22Rv1 (cell line): ENCODE measurements at regions not wholly inside any gene's neighbourhood (a gene's known extent, or its start where the extent isn't known, plus 50 kb on each side); places are given as distances from the start of the nearest gene placed in this dataset.

ENCODE experiments used
- H3K27ac ChIP-seq: fragments of 450-650 bp; 2 replicates; pipeline ENCODE4 v1.5.1; 2017
- ZFX ChIP-seq: fragments of 450-650 bp; IDR thresholded peaks from 2 replicates; pipeline ENCODE4 v1.6.1; 2017; ENCODE audit warnings: antibody characterized with exemption, borderline replicate concordance
- TF ChIP-seq, protein P1 (sequence below): fragments of 450-650 bp; IDR thresholded peaks from 2 replicates; pipeline ENCODE4 v1.5.1; 2017; ENCODE audit warnings: mild to moderate bottlenecking

DNA sequence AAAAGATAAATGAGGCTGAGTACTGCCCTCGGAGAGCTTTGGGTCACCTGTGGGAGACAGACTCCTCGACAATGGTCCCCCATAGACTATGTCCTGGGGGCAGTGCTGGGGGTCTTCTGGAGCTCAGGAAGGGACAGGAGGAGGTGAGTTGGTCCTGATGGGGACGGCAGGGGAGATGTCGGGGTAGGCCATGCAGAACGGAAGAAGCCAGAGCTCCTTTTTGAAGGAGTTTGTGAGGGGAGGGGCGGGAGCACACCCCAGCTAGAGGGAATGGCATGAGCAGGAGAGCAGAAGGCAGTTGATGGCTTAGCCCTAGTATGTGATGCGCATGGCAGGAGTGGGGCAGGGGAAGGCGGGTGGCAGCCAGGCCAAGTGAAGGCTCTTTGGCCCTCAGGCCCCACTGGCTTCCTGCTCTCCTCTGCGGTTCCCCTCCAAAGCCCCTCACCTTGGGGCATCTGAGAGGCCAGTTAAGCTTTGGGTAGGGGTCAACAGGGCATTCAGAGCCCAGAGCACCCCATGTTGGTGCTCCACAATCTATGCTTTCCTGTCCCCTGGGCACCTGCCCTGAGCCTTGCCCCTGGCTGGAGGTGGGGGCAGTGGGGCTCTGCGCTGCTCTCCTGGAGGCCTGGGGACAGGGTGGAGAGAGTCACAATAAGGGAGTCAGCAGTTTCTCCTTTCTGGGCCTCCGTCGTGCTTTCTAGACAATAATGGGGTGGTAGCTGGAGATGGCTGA is 179.3 kb downstream of the SMAD6 start:
- no peak overlapping the region for H3K27ac ChIP-seq
- TF ChIP-seq, protein P1, sequence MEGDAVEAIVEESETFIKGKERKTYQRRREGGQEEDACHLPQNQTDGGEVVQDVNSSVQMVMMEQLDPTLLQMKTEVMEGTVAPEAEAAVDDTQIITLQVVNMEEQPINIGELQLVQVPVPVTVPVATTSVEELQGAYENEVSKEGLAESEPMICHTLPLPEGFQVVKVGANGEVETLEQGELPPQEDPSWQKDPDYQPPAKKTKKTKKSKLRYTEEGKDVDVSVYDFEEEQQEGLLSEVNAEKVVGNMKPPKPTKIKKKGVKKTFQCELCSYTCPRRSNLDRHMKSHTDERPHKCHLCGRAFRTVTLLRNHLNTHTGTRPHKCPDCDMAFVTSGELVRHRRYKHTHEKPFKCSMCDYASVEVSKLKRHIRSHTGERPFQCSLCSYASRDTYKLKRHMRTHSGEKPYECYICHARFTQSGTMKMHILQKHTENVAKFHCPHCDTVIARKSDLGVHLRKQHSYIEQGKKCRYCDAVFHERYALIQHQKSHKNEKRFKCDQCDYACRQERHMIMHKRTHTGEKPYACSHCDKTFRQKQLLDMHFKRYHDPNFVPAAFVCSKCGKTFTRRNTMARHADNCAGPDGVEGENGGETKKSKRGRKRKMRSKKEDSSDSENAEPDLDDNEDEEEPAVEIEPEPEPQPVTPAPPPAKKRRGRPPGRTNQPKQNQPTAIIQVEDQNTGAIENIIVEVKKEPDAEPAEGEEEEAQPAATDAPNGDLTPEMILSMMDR: no peak
- no peak for TF ChIP-seq ZFX

DNA sequence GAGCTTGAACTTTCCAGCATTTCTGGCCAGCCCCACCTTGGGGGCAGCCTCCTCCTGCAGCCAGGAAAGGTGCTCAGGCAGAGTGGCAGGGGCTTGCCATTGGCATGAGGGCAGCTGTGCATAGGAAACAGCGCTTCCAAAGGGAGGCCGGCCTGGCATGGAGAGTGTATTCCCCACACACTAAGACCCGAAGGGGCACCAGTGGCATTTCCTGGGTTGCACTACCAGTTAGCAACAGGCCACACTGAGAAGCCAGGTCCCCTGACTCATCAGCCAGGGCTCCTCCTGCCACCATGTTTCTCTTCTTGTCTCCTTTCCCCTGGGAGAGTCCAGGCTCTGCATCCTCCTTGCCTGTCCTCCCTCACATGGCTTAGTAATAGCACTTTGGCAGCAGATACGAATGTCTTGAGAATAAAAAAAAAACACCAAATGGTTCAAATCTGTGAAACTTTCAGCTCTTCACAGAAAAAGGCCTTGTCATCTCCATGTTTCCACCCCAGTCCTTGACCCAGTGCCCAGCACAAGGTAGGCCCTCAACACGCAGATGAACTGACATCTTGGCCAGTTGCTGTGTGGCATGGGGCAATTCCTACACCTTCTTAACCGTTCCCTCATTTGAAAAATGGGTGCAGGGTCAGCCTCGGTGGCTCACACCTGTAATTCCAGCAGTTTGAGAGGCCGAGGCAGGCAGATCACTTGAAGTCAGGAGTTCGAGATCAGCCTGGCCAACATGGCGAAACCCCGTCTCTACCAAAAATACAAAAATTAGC is 180.4 kb downstream of the SMAD6 start:
- TF ChIP-seq, protein P1: no peak
- no peak for TF ChIP-seq ZFX
- H3K27ac ChIP-seq: no peak overlapping the region

DNA sequence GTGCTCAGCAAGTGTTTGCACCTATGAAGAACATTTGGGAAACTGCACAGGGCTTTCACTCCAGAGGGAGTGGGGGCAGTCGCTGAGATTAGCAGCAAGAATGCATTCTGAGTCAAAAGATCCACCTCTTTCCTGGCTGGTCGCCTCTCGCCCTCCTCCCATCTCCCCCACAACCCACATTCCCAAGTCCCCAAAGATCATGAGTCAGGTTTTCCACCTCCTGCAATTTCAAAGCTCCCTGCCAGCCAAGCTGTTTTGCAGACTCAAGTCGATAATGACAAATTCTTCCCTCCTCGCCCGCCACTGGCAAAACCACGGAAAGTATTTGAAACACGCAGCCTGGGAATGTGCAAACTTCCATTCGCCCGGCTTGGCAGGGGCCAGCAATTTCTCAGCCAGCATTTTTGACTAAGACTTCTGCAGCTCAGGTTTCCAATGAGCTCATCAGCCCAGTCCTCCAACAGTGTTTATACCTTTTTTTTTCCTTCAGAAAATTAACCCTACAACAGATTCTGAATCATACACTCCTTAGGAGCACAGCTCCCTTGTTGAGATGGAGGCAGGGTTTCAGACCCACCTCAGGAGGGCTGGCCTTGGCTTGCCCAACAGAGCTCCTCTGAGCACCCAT is 181.4 kb downstream of the SMAD6 start:
- TF ChIP-seq ZFX: no peak
- TF ChIP-seq, protein P1: no peak
- H3K27ac ChIP-seq: no peak overlapping the region

DNA sequence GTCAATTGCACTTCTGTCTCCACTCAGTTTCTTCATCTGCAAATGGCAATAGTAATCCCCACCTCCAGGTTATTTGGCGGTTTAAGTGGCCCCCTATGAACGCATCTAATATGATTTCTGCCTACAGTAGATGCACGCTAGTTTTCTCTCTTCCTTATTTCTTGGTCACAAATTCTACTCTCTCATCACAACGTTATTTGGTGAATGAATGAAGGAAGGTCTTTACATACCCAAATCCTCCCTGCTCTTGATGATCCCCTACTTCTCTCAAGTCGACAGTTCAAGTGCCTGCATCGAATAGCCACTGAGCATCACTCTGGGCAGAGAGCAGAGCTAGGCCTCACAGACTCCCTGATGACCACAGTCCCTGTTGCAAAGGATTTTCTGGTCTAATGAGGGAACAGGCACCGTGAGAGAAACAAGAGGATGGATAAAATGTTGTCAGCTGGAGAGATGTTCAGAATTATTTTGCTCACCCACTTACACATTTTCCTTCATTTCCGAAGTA is 181.2 kb upstream of the SMAD3 start:
- H3K27ac ChIP-seq: no peak overlapping the region

DNA sequence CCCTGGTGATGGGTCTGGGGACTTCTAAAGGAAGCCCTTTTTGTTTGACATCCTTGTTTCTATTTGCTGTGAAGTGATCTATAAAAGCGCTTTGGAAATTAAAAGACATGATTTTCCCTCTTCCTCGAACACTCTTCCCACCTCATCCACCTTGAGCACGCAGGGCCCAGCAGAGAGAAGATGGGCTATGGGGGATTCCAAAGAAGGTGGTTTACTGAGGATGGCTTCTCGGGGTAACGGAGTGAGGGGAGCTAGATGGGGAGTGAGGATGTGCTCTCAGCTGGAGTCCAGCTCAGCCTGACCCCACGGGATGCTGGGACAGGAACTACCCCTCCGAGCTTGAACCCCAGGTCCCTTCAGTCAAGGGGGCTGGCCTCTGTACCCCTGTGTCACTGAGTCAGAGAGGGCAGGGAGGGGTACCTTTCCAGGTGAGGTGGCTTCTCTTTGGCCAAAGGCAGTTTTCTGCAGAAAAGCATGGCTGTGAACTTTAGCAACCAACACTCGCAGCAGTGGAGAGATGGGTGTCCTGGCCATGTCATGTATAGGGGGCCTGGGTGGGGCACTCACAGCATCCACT is 180.7 kb upstream of the SMAD3 start:
- TF ChIP-seq ZFX: no peak
- TF ChIP-seq, protein P1: no peak
- no peak overlapping the region for H3K27ac ChIP-seq

More for the DNA sequence above, 181.2 kb upstream of the SMAD3 start:
- TF ChIP-seq, protein P1: no peak
- no peak for TF ChIP-seq ZFX

DNA sequence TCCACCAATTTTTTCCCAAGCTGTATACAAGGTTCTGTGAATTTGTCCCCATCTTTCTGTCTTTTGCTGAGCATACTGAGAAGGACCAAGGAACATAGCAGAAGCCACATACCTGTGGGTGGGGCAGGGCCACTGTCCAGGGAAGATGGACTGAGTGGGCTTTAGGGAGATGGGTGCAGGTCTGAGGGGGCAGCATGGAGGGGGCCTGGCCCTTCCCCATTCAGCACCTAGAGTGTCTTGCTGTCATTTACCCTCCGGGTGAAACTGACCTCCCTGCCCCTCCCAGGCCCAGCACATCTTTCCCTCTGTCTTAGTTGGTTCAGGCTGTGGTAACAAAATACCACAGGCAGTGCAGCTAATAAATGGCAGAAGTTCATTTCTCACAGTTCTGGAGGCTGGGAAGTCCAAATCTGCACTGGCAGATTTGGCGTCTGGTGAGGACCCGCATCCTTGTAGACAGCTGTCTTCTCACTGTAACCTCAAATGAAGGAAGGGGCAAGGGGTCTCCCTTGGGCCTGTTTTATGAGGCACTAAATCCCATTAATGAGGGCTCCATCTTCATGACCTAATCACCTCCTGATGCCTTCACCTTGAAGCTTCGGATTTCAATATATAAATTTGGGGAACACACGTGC is 180.0 kb upstream of the SMAD3 start:
- no peak for TF ChIP-seq ZFX
- TF ChIP-seq, protein P1: no peak
- H3K27ac ChIP-seq: no peak overlapping the region
